Adrenal gland (tissue), 9 donors: ENCODE measurements at regions not wholly inside any gene's neighbourhood (a gene's known extent, or its start where the extent isn't known, plus 50 kb on each side); places are given as distances from the start of the nearest gene placed in this dataset.

ENCODE experiments used
- DNase-seq, 7 donors: peaks; one replicate each; pipeline ENCODE4 v3.0.0-alpha.2; 2019 to 2020
- H3K27ac ChIP-seq, 5 donors: fragments of 200-600 bp; sonication (generic) in 4 of 5; 1 replicate in 3 of 5; 2 replicates in 2 of 5; pipeline versions ENCODE4 v1.5.1 to v1.8.0; 2016 to 2020; ENCODE audit warnings: mild to moderate bottlenecking in 1 of 5
- H3K27me3 ChIP-seq: fragments of 200-600 bp; 2 replicates; pipeline ENCODE4 v1.8.0; 2021
- H3K36me3 ChIP-seq, 2 donors: fragments of 200-600 bp; replicated peaks in 1 of 2; 1 replicate in 1 of 2; 2 replicates in 1 of 2; pipeline versions ENCODE4 v1.5.1 to v1.8.0; 2018 to 2022
- H3K4me1 ChIP-seq, 2 donors: fragments of 200-600 bp; replicated peaks in 1 of 2; 1 replicate in 1 of 2; 2 replicates in 1 of 2; pipeline versions ENCODE4 v1.5.1 to v1.8.0; 2018 to 2021
- H3K4me3 ChIP-seq, 4 donors: fragments of 200-600 bp; sonication (generic) in 3 of 4; one replicate each; pipeline ENCODE4 v1.5.1; 2016 to 2018
- H3K9me3 ChIP-seq, 3 donors: fragments of 200-600 bp; sonication (generic) in 1 of 3; replicated peaks in 1 of 3; 1 replicate in 2 of 3; 2 replicates in 1 of 3; pipeline versions ENCODE4 v1.5.1 to v1.8.0; 2016 to 2021
- POLR2A ChIP-seq, 2 donors: fragments of 450-650 bp; IDR thresholded peaks; one replicate each; pipeline ENCODE4 v1.6.1; 2017; ENCODE audit warnings: antibody characterized with exemption in 2 of 2, mild to moderate bottlenecking in 2 of 2, moderate library complexity in 1 of 2
- WGBS, 4 donors: extraction: QIAGEN DNeasy Blood & Tissue Kit in 2 of 4; methylation state at CpG; one replicate each; pipeline versions ENCODE4 v1.1.5 to v1.1.7; 2013 to 2017; 5-methylcytosine and 5-hydroxymethylcytosine counted together
- intact Hi-C, 2 donors: fragments of 100-400 bp; cut with DNase I; formaldehyde crosslinking; loops; one replicate each; pipeline versions ENCODE4 v1.14.1 to v1.15.0; 2022 to 2023
- TF ChIP-seq, protein P1 (sequence below), 6 experiments: fragments of 450-650 bp in 4 of 6; fragments of 200-600 bp in 2 of 6; sonication (generic) in 1 of 6; IDR thresholded peaks; 1 replicate in 5 of 6; 2 replicates in 1 of 6; pipeline versions ENCODE4 v1.5.1 to v1.8.0; 2016 to 2021; ENCODE audit warnings: antibody characterized with exemption in 6 of 6, mild to moderate bottlenecking in 2 of 6, moderate library complexity in 1 of 6
- donor health status: healthy with polysubstance abuse.
- donor health status: Bipolar disorder and iron deficiency.
- donor health status: DM: yes; HTN: yes; CAD: no.
- donor health status: DM: no; HTN: no; CAD: no.
- donor health status: DM: no; HTN: no; CAD: no.

DNA sequence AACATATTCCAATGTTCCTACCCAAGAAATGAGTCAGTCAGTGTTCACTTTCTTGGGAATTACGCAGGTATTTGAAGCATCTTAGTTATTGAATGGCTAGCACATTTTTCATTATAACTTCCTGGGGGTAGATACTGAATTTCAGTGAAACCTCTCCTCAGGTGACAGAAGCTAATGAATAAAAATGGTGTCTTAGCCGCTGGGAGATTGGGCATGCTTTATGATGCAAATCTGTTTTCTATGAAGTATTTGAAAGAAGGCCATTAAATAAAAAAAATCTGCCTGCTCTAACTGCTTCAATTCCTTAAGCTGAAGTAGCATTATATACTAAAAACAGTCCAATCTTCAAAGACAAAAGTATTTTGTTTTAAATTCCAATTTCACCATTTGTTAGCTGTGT is 132.8 kb upstream of the CYRIA start:
- TF ChIP-seq, protein P1, sequence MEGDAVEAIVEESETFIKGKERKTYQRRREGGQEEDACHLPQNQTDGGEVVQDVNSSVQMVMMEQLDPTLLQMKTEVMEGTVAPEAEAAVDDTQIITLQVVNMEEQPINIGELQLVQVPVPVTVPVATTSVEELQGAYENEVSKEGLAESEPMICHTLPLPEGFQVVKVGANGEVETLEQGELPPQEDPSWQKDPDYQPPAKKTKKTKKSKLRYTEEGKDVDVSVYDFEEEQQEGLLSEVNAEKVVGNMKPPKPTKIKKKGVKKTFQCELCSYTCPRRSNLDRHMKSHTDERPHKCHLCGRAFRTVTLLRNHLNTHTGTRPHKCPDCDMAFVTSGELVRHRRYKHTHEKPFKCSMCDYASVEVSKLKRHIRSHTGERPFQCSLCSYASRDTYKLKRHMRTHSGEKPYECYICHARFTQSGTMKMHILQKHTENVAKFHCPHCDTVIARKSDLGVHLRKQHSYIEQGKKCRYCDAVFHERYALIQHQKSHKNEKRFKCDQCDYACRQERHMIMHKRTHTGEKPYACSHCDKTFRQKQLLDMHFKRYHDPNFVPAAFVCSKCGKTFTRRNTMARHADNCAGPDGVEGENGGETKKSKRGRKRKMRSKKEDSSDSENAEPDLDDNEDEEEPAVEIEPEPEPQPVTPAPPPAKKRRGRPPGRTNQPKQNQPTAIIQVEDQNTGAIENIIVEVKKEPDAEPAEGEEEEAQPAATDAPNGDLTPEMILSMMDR (IDR thresholded peaks at IDR 0.05): no peak
- no peak for TF ChIP-seq POLR2A (IDR thresholded peaks at IDR 0.05)
- WGBS, 4 donors: 67 to 87% (median 84%) methylated on average over 2 of the region's 2 CpGs
- no peak overlapping the region for H3K27ac ChIP-seq
- H3K4me1 ChIP-seq: no peaks in the 10 kb centered on the region
- intact Hi-C loops: no loop called here
- no peaks in the 10 kb centered on the region for H3K36me3 ChIP-seq
- no peak overlapping the region for H3K4me3 ChIP-seq
- DNase-seq: no peak
- H3K9me3 ChIP-seq: no peaks in the 10 kb centered on the region
- no peaks in the 10 kb centered on the region for H3K27me3 ChIP-seq

DNA sequence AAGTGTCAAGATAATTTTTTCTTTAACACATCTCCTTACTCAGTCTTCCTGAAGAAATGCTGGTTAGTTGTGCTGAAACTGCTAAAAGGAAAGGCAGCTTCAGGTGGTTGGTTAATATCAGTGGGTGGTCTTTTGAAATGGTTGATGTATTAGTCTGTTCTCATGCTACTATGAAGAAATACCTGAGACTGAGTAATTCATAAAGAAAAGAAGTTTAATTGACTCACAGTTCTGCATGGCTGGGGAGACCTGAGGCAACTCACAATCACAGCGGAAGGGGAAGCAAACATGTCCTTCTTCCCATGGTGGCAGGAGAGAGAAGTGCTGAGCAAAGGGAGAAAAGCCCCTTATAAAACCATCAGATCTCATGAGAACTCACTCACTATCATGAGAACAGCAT is 125.9 kb upstream of the CYRIA start:
- Histone ChIP-seq H3K4me3 (no peak overlapping the region), H3K27me3 (no peaks in the 10 kb centered on the region), H3K36me3 (no peaks in the 10 kb centered on the region), H3K27ac (no peak overlapping the region), H3K4me1 (no peaks in the 10 kb centered on the region), H3K9me3 (no peaks in the 10 kb centered on the region)
- intact Hi-C loops: no loop called here
- TF ChIP-seq, protein P1 (IDR thresholded peaks at IDR 0.05): no peak
- TF ChIP-seq POLR2A (IDR thresholded peaks at IDR 0.05): no peak
- 93 to 100% (median 100%) methylated on average over 1 of the region's 1 CpG for WGBS, 4 donors
- no peak for DNase-seq

DNA sequence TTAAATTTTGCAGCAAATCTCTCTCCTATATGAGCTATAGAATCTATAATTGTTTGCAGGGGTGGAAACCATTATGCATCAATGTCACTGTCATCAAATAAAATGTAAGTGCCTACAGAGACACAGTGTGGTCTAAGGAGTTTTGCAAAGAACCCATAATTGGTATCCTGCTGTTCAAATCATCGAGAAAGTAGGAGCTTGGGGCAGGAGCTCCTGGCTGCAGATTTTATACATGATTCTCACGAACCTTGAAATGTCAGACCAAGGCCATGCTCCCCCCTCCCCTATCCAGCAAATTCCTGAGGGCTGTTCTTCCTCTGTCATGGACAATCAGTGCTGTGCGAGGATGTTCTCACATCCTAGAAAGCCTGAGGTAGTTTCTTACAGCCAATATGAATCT is 119.5 kb upstream of the CYRIA start:
- H3K9me3 ChIP-seq: no peaks in the 10 kb centered on the region
- no peaks in the 10 kb centered on the region for H3K27me3 ChIP-seq
- WGBS, 4 donors: 16 to 52% (median 35%) methylated on average over 3 of the region's 3 CpGs
- H3K4me3 ChIP-seq: no peak overlapping the region
- intact Hi-C loops: no loop called here
- H3K27ac ChIP-seq: no peak overlapping the region
- TF ChIP-seq, protein P1 (IDR thresholded peaks at IDR 0.05): no peak
- TF ChIP-seq POLR2A (IDR thresholded peaks at IDR 0.05): no peak
- no peaks in the 10 kb centered on the region for H3K36me3 ChIP-seq
- DNase-seq: no peak
- no peaks in the 10 kb centered on the region for H3K4me1 ChIP-seq

DNA sequence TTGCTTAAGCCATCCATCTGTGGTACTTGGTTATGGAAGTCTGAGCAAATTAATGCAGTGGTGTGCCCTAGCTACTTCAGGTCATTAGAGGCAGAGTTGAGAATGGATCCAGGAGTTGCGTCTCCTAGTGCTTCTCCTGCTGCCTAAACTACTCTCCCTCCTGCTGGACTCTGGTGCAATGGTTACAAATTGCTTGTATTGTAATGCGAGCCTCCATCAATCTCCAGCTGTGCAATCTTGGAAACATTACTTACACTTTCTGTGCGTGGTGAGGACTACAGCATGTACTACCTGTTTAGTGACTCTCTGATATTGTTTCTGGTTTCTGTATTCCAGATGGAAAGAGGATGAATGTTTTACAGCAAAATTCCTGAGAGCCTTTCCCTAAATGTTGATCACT is 119.0 kb upstream of the CYRIA start:
- WGBS, 4 donors: 81 to 92% (median 87%) methylated on average over 3 of the region's 3 CpGs
- Histone ChIP-seq H3K36me3 (no peaks in the 10 kb centered on the region), H3K4me1 (no peaks in the 10 kb centered on the region), H3K27me3 (no peaks in the 10 kb centered on the region), H3K4me3 (no peak overlapping the region), H3K9me3 (no peaks in the 10 kb centered on the region), H3K27ac (no peak overlapping the region)
- DNase-seq: no peak
- intact Hi-C loops: no loop called here
- TF ChIP-seq, protein P1 (IDR thresholded peaks at IDR 0.05): no peak
- TF ChIP-seq POLR2A (IDR thresholded peaks at IDR 0.05): no peak
